Liver (tissue), 7 donors: ENCODE measurements at regions not wholly inside any gene's neighbourhood (a gene's known extent, or its start where the extent isn't known, plus 50 kb on each side); places are given as distances from the start of the nearest gene placed in this dataset.

Experiments used
- DNase-seq: peaks from one replicate; pipeline ENCODE4 v3.0.0-alpha.2; 2017; ENCODE audit warnings: low spot score
- H3K27ac ChIP-seq, 2 donors: one replicate each; pipeline ENCODE4 v1.7.0; 2013; ENCODE audit warnings: inconsistent platforms in 2 of 2, low read length in 2 of 2, control low read depth in 1 of 2, low read depth in 1 of 2, mild to moderate bottlenecking in 1 of 2
- H3K27me3 ChIP-seq, 4 donors: one replicate each; pipeline versions ENCODE4 v1.6.1 to v1.7.0; 2013; ENCODE audit warnings: low read length in 3 of 4, inconsistent platforms in 1 of 4, mild to moderate bottlenecking in 1 of 4, moderate library complexity in 1 of 4; ENCODE audit not compliant: control insufficient read depth in 4 of 4, insufficient read depth in 4 of 4
- H3K36me3 ChIP-seq, 4 donors: one replicate each; pipeline versions ENCODE4 v1.6.1 to v1.7.0; 2013; ENCODE audit warnings: low read length in 3 of 4, mild to moderate bottlenecking in 3 of 4, low read depth in 1 of 4, moderate library complexity in 1 of 4; ENCODE audit not compliant: control insufficient read depth in 4 of 4, insufficient read depth in 3 of 4
- H3K4me1 ChIP-seq, 4 donors: one replicate each; pipeline versions ENCODE4 v1.6.1 to v1.7.0; 2013; ENCODE audit warnings: low read length in 3 of 4, mild to moderate bottlenecking in 3 of 4, moderate library complexity in 1 of 4; ENCODE audit not compliant: control insufficient read depth in 4 of 4, insufficient read depth in 4 of 4
- H3K4me3 ChIP-seq, 3 donors: one replicate each; pipeline versions ENCODE4 v1.6.1 to v1.7.0; 2013; ENCODE audit warnings: low read length in 3 of 3, control low read depth in 1 of 3, low read depth in 1 of 3, mild to moderate bottlenecking in 1 of 3
- H3K9ac ChIP-seq, 2 donors: one replicate each; pipeline ENCODE4 v1.7.0; 2013; ENCODE audit warnings: low read length in 2 of 2, mild to moderate bottlenecking in 2 of 2, moderate library complexity in 2 of 2, control low read depth in 1 of 2, low read depth in 1 of 2
- H3K9me3 ChIP-seq, 4 donors: one replicate each; pipeline versions ENCODE4 v1.6.1 to v1.7.0; 2013; ENCODE audit warnings: low read length in 3 of 4; ENCODE audit not compliant: control insufficient read depth in 4 of 4
- EGR1 ChIP-seq, 2 donors: IDR thresholded peaks; 2 replicates each; pipeline ENCODE4 v1.6.1; 2016 to 2018; ENCODE audit warnings: antibody characterized with exemption in 2 of 2, low read depth in 2 of 2
- FOXA1 ChIP-seq: IDR thresholded peaks from 2 replicates; pipeline ENCODE4 v1.6.1; 2016; ENCODE audit warnings: antibody characterized with exemption
- FOXA2 ChIP-seq: IDR thresholded peaks from 2 replicates; pipeline ENCODE4 v1.6.1; 2016; ENCODE audit warnings: antibody characterized with exemption
- GABPA ChIP-seq, 2 donors: IDR thresholded peaks in 1 of 2; conservative IDR thresholded peaks in 1 of 2; 2 replicates each; pipeline ENCODE4 v1.6.1; 2016; ENCODE audit warnings: antibody characterized with exemption in 2 of 2, mild to moderate bottlenecking in 1 of 2, moderate library complexity in 1 of 2
- HNF4A ChIP-seq, 2 donors: conservative IDR thresholded peaks; 2 replicates each; pipeline ENCODE4 v1.6.1; 2016; ENCODE audit warnings: antibody characterized with exemption in 2 of 2, mild to moderate bottlenecking in 2 of 2
- HNF4G ChIP-seq: IDR thresholded peaks from 2 replicates; pipeline ENCODE4 v1.6.1; 2016; ENCODE audit warnings: antibody characterized with exemption
- JUND ChIP-seq, 2 donors: IDR thresholded peaks; 2 replicates each; pipeline ENCODE4 v1.6.1; 2016; ENCODE audit warnings: antibody characterized with exemption in 2 of 2
- NR2F2 ChIP-seq: IDR thresholded peaks from 2 replicates; pipeline ENCODE4 v1.6.1; 2016; ENCODE audit warnings: antibody characterized with exemption
- RAD21 ChIP-seq, 2 donors: IDR thresholded peaks; 2 replicates each; pipeline ENCODE4 v1.6.1; 2016; ENCODE audit warnings: antibody characterized with exemption in 2 of 2, mild to moderate bottlenecking in 2 of 2
- RXRA ChIP-seq, 2 donors: IDR thresholded peaks; 2 replicates each; pipeline ENCODE4 v1.6.1; 2017 to 2018; ENCODE audit warnings: antibody characterized with exemption in 2 of 2, mild to moderate bottlenecking in 1 of 2
- SP1 ChIP-seq: IDR thresholded peaks from 2 replicates; pipeline ENCODE4 v1.6.1; 2018; ENCODE audit warnings: antibody characterized with exemption, mild to moderate bottlenecking
- TAF1 ChIP-seq: conservative IDR thresholded peaks from 2 replicates; pipeline ENCODE4 v1.6.1; 2016; ENCODE audit warnings: antibody characterized with exemption, mild to moderate bottlenecking
- YY1 ChIP-seq: IDR thresholded peaks from 2 replicates; pipeline ENCODE4 v1.6.1; 2016; ENCODE audit warnings: antibody characterized with exemption, mild to moderate bottlenecking
- TF ChIP-seq, protein P1 (sequence below): IDR thresholded peaks from 2 replicates; pipeline ENCODE4 v1.6.1; 2016; ENCODE audit warnings: antibody characterized with exemption
- TF ChIP-seq, protein P2 (sequence below): IDR thresholded peaks from 2 replicates; pipeline ENCODE4 v1.6.1; 2016; ENCODE audit warnings: antibody characterized with exemption, mild to moderate bottlenecking
- TF ChIP-seq, protein P3 (sequence below): fragments of 150-350 bp; IDR thresholded peaks from 2 replicates; pipeline ENCODE4 v1.5.1; 2017; ENCODE audit warnings: improper control_type of control experiment, low read depth, low read length; ENCODE audit not compliant: missing input control
- TF ChIP-seq, protein P4 (sequence below): IDR thresholded peaks from 2 replicates; pipeline ENCODE4 v1.6.1; 2016; ENCODE audit warnings: antibody characterized with exemption
- TF ChIP-seq, protein P5 (sequence below): IDR thresholded peaks from 2 replicates; pipeline ENCODE4 v1.6.1; 2016; ENCODE audit warnings: antibody characterized with exemption
- donor health status: healthy.
- donor health status: healthy.
- donor health status: healthy.
- donor health status: healthy.

DNA sequence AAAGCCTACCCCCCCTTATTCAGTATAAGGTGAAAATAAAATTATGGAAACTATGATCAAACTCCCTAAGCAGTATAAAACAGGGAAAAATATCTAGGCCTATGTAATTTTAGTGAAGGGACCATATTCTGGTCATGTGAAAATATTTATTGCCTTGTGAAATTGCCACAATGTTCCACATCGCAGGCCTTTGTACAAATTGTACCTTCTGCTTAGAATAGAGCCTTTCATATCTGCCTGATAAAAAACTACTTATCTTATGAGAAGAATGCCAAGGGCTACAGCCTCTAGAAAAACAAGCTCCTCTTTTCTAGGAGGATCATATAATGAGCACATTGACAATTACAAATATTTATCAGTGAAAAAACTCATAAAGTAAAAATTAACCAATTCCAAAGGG is 1280.0 kb downstream of the EFNB2 start (continued):
- TF ChIP-seq, protein P1, sequence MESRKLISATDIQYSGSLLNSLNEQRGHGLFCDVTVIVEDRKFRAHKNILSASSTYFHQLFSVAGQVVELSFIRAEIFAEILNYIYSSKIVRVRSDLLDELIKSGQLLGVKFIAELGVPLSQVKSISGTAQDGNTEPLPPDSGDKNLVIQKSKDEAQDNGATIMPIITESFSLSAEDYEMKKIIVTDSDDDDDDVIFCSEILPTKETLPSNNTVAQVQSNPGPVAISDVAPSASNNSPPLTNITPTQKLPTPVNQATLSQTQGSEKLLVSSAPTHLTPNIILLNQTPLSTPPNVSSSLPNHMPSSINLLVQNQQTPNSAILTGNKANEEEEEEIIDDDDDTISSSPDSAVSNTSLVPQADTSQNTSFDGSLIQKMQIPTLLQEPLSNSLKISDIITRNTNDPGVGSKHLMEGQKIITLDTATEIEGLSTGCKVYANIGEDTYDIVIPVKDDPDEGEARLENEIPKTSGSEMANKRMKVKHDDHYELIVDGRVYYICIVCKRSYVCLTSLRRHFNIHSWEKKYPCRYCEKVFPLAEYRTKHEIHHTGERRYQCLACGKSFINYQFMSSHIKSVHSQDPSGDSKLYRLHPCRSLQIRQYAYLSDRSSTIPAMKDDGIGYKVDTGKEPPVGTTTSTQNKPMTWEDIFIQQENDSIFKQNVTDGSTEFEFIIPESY: no peak

DNA sequence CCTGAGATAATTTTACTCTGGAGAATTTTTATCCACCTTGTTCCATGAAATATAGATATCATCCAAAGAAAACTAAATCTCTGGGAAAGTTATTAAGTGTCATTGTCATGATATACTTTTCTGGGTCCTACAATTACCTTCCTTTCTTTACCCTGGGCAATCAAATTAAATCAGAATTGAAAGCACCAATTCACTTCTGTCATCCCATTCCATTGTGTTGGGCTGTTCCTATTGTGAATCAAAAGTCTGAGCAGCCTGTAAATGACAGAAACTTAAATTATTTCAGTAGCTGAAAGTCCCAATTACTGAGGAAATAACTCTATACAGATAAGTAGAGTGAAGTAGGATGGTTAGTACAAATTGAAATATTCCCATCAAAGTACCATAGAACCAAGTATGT is 1284.2 kb downstream of the EFNB2 start:
- Histone ChIP-seq H3K4me1 (no peaks in the 10 kb centered on the region), H3K9me3 (peaks cover 0 to 4% (median 0%) of the 10 kb centered on the region in 4 donors), H3K36me3 (no peaks in the 10 kb centered on the region), H3K27me3 (no peaks in the 10 kb centered on the region), H3K4me3 (no peak overlapping the region), H3K27ac (no peak overlapping the region), H3K9ac (no peak overlapping the region)
- TF ChIP-seq, protein P2, sequence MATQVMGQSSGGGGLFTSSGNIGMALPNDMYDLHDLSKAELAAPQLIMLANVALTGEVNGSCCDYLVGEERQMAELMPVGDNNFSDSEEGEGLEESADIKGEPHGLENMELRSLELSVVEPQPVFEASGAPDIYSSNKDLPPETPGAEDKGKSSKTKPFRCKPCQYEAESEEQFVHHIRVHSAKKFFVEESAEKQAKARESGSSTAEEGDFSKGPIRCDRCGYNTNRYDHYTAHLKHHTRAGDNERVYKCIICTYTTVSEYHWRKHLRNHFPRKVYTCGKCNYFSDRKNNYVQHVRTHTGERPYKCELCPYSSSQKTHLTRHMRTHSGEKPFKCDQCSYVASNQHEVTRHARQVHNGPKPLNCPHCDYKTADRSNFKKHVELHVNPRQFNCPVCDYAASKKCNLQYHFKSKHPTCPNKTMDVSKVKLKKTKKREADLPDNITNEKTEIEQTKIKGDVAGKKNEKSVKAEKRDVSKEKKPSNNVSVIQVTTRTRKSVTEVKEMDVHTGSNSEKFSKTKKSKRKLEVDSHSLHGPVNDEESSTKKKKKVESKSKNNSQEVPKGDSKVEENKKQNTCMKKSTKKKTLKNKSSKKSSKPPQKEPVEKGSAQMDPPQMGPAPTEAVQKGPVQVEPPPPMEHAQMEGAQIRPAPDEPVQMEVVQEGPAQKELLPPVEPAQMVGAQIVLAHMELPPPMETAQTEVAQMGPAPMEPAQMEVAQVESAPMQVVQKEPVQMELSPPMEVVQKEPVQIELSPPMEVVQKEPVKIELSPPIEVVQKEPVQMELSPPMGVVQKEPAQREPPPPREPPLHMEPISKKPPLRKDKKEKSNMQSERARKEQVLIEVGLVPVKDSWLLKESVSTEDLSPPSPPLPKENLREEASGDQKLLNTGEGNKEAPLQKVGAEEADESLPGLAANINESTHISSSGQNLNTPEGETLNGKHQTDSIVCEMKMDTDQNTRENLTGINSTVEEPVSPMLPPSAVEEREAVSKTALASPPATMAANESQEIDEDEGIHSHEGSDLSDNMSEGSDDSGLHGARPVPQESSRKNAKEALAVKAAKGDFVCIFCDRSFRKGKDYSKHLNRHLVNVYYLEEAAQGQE: no peak
- TF ChIP-seq YY1 (no peak), SP1 (no peak), FOXA1 (no peak), JUND (IDR thresholded peaks at IDR 0.05) (no peak), RXRA (IDR thresholded peaks at IDR 0.05) (no peak), FOXA2 (no peak), NR2F2 (no peak), EGR1 (IDR thresholded peaks at IDR 0.05; ENCODE audit: low read depth in 2 of 2) (no peak), HNF4A (conservative IDR thresholded peaks at IDR 0.05) (no peak), HNF4G (no peak), TAF1 (no peak), RAD21 (IDR thresholded peaks at IDR 0.05) (no peak), GABPA (IDR thresholded peaks at IDR 0.05 in 1 of 2, conservative IDR thresholded peaks at IDR 0.05 in 1 of 2) (no peak)
- TF ChIP-seq, protein P3, sequence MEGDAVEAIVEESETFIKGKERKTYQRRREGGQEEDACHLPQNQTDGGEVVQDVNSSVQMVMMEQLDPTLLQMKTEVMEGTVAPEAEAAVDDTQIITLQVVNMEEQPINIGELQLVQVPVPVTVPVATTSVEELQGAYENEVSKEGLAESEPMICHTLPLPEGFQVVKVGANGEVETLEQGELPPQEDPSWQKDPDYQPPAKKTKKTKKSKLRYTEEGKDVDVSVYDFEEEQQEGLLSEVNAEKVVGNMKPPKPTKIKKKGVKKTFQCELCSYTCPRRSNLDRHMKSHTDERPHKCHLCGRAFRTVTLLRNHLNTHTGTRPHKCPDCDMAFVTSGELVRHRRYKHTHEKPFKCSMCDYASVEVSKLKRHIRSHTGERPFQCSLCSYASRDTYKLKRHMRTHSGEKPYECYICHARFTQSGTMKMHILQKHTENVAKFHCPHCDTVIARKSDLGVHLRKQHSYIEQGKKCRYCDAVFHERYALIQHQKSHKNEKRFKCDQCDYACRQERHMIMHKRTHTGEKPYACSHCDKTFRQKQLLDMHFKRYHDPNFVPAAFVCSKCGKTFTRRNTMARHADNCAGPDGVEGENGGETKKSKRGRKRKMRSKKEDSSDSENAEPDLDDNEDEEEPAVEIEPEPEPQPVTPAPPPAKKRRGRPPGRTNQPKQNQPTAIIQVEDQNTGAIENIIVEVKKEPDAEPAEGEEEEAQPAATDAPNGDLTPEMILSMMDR: no peak
- TF ChIP-seq, protein P1: no peak
- TF ChIP-seq, protein P4, sequence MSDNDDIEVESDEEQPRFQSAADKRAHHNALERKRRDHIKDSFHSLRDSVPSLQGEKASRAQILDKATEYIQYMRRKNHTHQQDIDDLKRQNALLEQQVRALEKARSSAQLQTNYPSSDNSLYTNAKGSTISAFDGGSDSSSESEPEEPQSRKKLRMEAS: no peak
- TF ChIP-seq, protein P5, sequence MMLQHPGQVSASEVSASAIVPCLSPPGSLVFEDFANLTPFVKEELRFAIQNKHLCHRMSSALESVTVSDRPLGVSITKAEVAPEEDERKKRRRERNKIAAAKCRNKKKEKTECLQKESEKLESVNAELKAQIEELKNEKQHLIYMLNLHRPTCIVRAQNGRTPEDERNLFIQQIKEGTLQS: no peak
- DNase-seq: no peak
